Chondrocyte (in vitro differentiated cells): ENCODE measurements at regions not wholly inside any gene's neighbourhood (a gene's known extent, or its start where the extent isn't known, plus 50 kb on each side); places are given as distances from the start of the nearest gene placed in this dataset.
A peak's percentile ranks its signal among the peaks of the same experiment; 100 is the strongest.

ENCODE experiments used
- DNase-seq: peaks from one replicate; pipeline ENCODE4 v3.0.0; 2021; ENCODE audit warnings: mixed read lengths, low spot score
- H3K27ac Mint-ChIP-seq: one replicate; pipeline ENCODE4 v1.8.0; 2021; ENCODE audit warnings: mild to moderate bottlenecking, moderate library complexity, mixed read lengths; ENCODE audit not compliant: unreplicated experiment
- H3K27me3 Mint-ChIP-seq: 2 replicates; pipeline ENCODE4 v1.8.0; 2021; ENCODE audit warnings: low read depth, mixed read lengths
- H3K36me3 Mint-ChIP-seq: 2 replicates; pipeline ENCODE4 v1.8.0; 2021; ENCODE audit warnings: low read depth, mixed read lengths
- H3K4me1 Mint-ChIP-seq: 2 replicates; pipeline ENCODE4 v1.8.0; 2021; ENCODE audit warnings: low read depth, mild to moderate bottlenecking, mixed read lengths
- H3K4me3 Mint-ChIP-seq: one replicate; pipeline ENCODE4 v1.8.0; 2021; ENCODE audit warnings: mild to moderate bottlenecking, moderate library complexity, mixed read lengths; ENCODE audit not compliant: unreplicated experiment
- H3K9me3 Mint-ChIP-seq: 2 replicates; pipeline ENCODE4 v1.8.0; 2021; ENCODE audit warnings: low read depth, mixed read lengths
- TF ChIP-seq, protein P1 (sequence below): fragments of 200-600 bp; sonication (generic); IDR thresholded peaks from 2 replicates; pipeline ENCODE4 v1.5.0; 2021; ENCODE audit warnings: antibody characterized with exemption, mild to moderate bottlenecking, moderate library complexity

DNA sequence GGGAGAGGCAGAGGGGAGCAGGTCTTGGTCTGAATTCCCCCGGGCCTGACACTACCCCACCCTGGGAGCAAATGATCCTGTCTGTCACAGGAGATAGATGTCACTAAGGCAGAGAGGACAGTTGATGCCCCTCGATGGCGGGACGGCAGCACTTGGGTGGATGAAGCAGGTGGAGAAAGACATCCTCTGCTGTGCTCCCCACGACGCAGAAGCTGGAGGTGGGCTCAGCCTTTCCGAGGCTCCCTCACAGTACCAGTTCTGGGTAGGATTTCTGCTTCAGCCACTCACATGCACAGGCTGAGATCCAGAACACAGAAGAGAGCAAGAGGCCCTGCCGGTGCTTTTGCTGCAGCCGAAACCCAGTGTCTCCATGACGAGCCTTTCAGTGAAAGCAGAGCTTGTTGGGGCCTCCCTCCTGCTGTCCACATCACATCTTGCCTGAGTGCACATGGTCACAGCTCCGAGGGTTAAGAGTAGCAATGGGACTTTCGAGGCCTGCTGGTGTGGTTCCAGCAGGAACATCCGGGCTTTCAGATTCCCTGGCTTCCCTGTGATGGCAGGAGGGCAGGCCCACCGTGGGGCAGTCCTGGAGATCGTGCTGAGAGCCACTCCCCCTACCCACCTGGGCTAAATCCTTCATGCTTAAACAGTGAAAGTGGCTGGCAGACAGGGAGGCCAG lies 107.3 kb upstream of the PRR20G start:
- Mint-ChIP-seq H3K27me3 (peaks cover 11% of the 10 kb centered on the region), H3K36me3 (no peaks in the 10 kb centered on the region), H3K4me1 (peaks cover 10% of the 10 kb centered on the region), H3K27ac (no peak overlapping the region), H3K9me3 (no peaks in the 10 kb centered on the region), H3K4me3 (no peak overlapping the region)
- TF ChIP-seq, protein P1, sequence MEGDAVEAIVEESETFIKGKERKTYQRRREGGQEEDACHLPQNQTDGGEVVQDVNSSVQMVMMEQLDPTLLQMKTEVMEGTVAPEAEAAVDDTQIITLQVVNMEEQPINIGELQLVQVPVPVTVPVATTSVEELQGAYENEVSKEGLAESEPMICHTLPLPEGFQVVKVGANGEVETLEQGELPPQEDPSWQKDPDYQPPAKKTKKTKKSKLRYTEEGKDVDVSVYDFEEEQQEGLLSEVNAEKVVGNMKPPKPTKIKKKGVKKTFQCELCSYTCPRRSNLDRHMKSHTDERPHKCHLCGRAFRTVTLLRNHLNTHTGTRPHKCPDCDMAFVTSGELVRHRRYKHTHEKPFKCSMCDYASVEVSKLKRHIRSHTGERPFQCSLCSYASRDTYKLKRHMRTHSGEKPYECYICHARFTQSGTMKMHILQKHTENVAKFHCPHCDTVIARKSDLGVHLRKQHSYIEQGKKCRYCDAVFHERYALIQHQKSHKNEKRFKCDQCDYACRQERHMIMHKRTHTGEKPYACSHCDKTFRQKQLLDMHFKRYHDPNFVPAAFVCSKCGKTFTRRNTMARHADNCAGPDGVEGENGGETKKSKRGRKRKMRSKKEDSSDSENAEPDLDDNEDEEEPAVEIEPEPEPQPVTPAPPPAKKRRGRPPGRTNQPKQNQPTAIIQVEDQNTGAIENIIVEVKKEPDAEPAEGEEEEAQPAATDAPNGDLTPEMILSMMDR, result no peak
- peak; percentile 65 for DNase-seq

DNA sequence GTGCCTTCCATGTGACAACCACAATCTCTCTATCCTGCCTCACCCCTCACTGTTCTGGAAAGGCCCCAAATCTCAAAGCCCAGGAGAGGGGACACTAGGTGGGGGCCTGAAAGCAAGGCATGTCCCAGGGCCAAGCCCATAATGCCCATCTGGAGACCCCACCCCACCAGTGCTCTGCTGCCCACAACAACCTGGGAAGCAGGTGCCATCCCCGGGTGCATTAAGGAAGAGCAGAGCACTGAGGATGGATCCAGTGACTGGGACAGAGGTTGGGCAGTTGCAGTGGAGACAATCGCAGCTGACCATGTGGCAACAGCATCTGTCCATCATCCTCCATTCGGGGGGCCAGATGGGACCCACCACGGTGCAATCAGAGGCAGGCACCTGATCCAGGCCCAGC lies 106.2 kb upstream of the PRR20G start:
- H3K9me3 Mint-ChIP-seq, result no peaks in the 10 kb centered on the region
- peak; percentile 56 for DNase-seq
- TF ChIP-seq, protein P1, result no peak
- H3K27ac Mint-ChIP-seq, result no peak overlapping the region
- H3K27me3 Mint-ChIP-seq, result peaks cover 13% of the 10 kb centered on the region
- peaks cover 16% of the 10 kb centered on the region for H3K4me1 Mint-ChIP-seq
- H3K4me3 Mint-ChIP-seq, result no peak overlapping the region
- H3K36me3 Mint-ChIP-seq, result no peaks in the 10 kb centered on the region

DNA sequence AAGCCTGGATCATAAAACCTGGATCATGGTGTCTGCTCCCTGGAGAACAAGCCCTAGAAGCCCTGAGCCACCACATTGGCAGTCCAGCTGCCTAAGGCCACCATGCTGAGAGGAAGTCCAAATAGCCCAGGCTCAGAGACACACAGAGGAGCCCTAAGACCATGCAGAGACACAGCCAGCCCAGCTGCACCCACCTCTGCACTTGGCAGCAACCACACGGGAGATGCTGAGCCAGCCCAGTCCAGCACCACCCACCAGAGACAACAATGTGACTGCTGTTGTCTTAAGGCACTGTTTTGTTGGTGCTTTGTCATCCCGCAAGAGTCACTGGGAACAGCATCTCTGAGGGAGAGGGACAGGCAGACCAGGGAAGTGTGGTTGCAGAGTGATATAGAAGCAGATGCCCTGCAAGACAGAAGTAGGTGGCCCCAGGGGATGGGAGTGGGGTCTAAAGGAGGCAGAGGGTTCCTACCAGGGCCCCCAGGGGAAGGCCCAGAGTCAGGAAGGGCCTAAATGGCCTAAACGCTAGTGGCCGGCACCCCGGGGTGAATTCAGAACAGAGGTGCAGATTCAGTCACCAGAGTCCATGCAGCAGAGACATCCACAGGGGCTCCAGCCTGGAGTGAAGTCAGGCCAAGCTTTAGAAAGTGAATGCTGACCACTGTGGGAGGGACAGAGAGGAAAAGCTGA lies 105.4 kb upstream of the PRR20G start:
- Mint-ChIP-seq H3K27ac (no peak overlapping the region), H3K9me3 (no peaks in the 10 kb centered on the region), H3K4me1 (peaks cover 16% of the 10 kb centered on the region), H3K4me3 (no peak overlapping the region), H3K27me3 (peaks cover 14% of the 10 kb centered on the region), H3K36me3 (no peaks in the 10 kb centered on the region)
- TF ChIP-seq, protein P1, result no peak
- peak; percentile 64 for DNase-seq

DNA sequence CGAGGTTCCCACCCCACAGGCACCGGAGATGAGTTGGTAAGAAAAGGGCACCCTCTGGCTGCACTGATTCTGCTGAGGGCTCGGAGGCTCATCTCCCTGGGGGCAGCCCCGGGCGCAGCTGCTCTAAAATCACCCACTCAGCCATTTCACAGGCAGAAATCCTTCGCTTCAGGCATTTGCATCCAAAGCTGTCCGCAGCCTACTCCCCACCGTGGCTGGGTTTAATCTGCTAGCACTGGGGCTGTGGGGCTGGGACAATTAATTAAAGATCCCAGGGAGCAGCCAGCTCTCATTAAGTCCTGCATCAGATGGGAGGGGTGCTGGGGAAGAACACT lies 104.3 kb upstream of the PRR20G start:
- peak; percentile 30 for DNase-seq
- Mint-ChIP-seq H3K36me3 (no peaks in the 10 kb centered on the region), H3K27me3 (peaks cover 13% of the 10 kb centered on the region), H3K4me3 (no peak overlapping the region), H3K27ac (no peak overlapping the region), H3K4me1 (peaks cover 16% of the 10 kb centered on the region), H3K9me3 (no peaks in the 10 kb centered on the region)
- TF ChIP-seq, protein P1, result no peak

DNA sequence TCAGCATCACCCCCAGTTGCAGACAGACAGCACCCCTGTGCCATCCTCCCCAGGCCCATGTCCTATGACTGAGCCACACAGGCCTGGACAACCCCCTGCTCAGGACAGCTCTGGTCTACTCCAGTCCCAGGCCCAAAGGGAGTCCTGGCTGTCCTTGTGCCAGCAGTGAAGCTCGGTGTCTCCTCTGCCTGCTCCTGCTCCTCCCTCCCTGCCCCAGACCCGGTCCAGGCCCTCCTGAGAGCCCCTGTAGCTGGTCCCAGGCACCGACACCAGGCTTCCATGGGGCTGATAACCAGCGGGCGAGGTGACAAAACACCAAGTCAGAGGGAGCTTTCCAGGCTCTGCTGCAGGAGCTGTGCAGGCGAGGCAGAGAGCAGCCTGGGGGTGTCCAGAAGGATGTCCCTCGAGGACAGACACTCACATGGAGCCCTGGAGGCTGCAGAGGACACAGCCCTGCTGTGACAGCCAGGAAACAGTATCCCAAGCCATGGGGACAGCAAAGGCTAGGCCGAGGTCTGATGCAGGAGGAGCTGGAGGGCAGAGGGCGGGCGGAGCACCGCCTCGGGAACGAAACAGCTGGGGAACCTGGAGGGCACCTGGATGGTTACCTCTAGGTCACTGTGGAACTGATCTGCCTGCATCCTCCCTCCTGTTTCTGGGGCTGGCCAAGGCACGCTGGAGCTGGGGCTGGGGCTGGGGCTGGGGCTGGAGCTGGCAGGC lies 103.8 kb upstream of the PRR20G start:
- TF ChIP-seq, protein P1, result no peak
- Mint-ChIP-seq H3K27ac (no peak overlapping the region), H3K36me3 (no peaks in the 10 kb centered on the region), H3K27me3 (peaks cover 13% of the 10 kb centered on the region), H3K4me1 (peaks cover 15% of the 10 kb centered on the region), H3K9me3 (no peaks in the 10 kb centered on the region), H3K4me3 (no peak overlapping the region)
- peak; percentile 77 for DNase-seq
